ENCODE measurements at regions not wholly inside any gene's neighbourhood (a gene's known extent, or its start where the extent isn't known, plus 50 kb on each side); places are given as distances from the start of the nearest gene placed in this dataset.

- peaks cover 6% of the 10 kb centered on the region for H3K27me3 Mint-ChIP-seq (ENCODE audit: low read depth, unreplicated experiment)
- TF ChIP-seq EZH2 (IDR thresholded peaks at IDR 0.05; ENCODE audit: insufficient read depth, low read length) (no peak), CTCF (IDR thresholded peaks at IDR 0.05; ENCODE audit: insufficient read depth, low read depth, low read length) (no peak)
- Histone ChIP-seq H3K4me3 (ENCODE audit: insufficient read depth, low read depth, low read length) (no peak overlapping the region), H3K36me3 (ENCODE audit: insufficient read depth, low read length) (no peaks in the 10 kb centered on the region), H2AFZ (ENCODE audit: low read depth, low read length) (no peak overlapping the region), H3K4me1 (ENCODE audit: insufficient read depth, low read length) (no peaks in the 10 kb centered on the region), H3K27me3 (ENCODE audit: insufficient read depth, low read length) (no peaks in the 10 kb centered on the region), H4K20me1 (ENCODE audit: insufficient read depth, low read length) (no peaks in the 10 kb centered on the region), H3K9me3 (ENCODE audit: insufficient read depth, low read depth, low read length) (no peaks in the 10 kb centered on the region), H3K79me2 (ENCODE audit: insufficient read depth, low read length) (no peaks in the 10 kb centered on the region), H3K9ac (ENCODE audit: low read length) (no peak overlapping the region), H3K27ac (ENCODE audit: low read depth, low read length) (no peak overlapping the region), H3K4me2 (ENCODE audit: low read length) (no peak overlapping the region)
- H3K9me3 Mint-ChIP-seq (ENCODE audit: unreplicated experiment) = no peaks in the 10 kb centered on the region
- DNase-seq (ENCODE audit: low read depth) (no peak), FAIRE-seq (no peak)
- H3K4me3 Mint-ChIP-seq (ENCODE audit: unreplicated experiment) = no peak overlapping the region
- no peak overlapping the region for H3K27ac Mint-ChIP-seq (ENCODE audit: unreplicated experiment)
- no peaks in the 10 kb centered on the region for H3K4me1 Mint-ChIP-seq (ENCODE audit: low read depth, unreplicated experiment)
- no peaks in the 10 kb centered on the region for H3K36me3 Mint-ChIP-seq (ENCODE audit: low read depth, unreplicated experiment)
Observed at GRCh38 chr19:34825212-34825611, 52.2 kb upstream of the ZNF599 start.

GRCh38 chr19:34824686-34825085 is 51.7 kb upstream of the ZNF599 start:
- Histone ChIP-seq H3K4me3 (ENCODE audit: insufficient read depth, low read depth, low read length) (no peak overlapping the region), H2AFZ (ENCODE audit: low read depth, low read length) (no peak overlapping the region), H4K20me1 (ENCODE audit: insufficient read depth, low read length) (no peaks in the 10 kb centered on the region), H3K4me1 (ENCODE audit: insufficient read depth, low read length) (no peaks in the 10 kb centered on the region), H3K27ac (ENCODE audit: low read depth, low read length) (no peak overlapping the region), H3K9ac (ENCODE audit: low read length) (no peak overlapping the region), H3K4me2 (ENCODE audit: low read length) (no peak overlapping the region), H3K79me2 (ENCODE audit: insufficient read depth, low read length) (no peaks in the 10 kb centered on the region), H3K27me3 (ENCODE audit: insufficient read depth, low read length) (no peaks in the 10 kb centered on the region), H3K9me3 (ENCODE audit: insufficient read depth, low read depth, low read length) (no peaks in the 10 kb centered on the region), H3K36me3 (ENCODE audit: insufficient read depth, low read length) (no peaks in the 10 kb centered on the region)
- Mint-ChIP-seq H3K9me3 (ENCODE audit: unreplicated experiment) (no peaks in the 10 kb centered on the region), H3K36me3 (ENCODE audit: low read depth, unreplicated experiment) (no peaks in the 10 kb centered on the region), H3K27ac (ENCODE audit: unreplicated experiment) (no peak overlapping the region), H3K4me1 (ENCODE audit: low read depth, unreplicated experiment) (no peaks in the 10 kb centered on the region), H3K4me3 (ENCODE audit: unreplicated experiment) (no peak overlapping the region), H3K27me3 (ENCODE audit: low read depth, unreplicated experiment) (peaks cover 9% of the 10 kb centered on the region)
- DNase-seq (ENCODE audit: low read depth) (no peak), FAIRE-seq (no peak)
- TF ChIP-seq CTCF (IDR thresholded peaks at IDR 0.05; ENCODE audit: insufficient read depth, low read depth, low read length) (no peak), EZH2 (IDR thresholded peaks at IDR 0.05; ENCODE audit: insufficient read depth, low read length) (no peak)

Data from astrocyte (in vitro differentiated cells and primary cell).